ENCODE measurements at regions not wholly inside any gene's neighbourhood (a gene's known extent, or its start where the extent isn't known, plus 50 kb on each side); places are given as distances from the start of the nearest gene placed in this dataset.

- H3K4me1 ChIP-seq (ENCODE audit: control insufficient read depth in 1 of 2, insufficient read depth in 2 of 2, low read length in 2 of 2): no peaks in the 10 kb centered on the region
- H3K27ac ChIP-seq (ENCODE audit: low read depth, low read length): no peak overlapping the region
- no peaks in the 10 kb centered on the region for H3K79me2 ChIP-seq (ENCODE audit: insufficient read depth, low read length)
- ATAC-seq (no peak), DNase-seq (ENCODE audit: low read depth, low spot score) (no peak)
- TF ChIP-seq CBX3 (IDR thresholded peaks at IDR 0.05; ENCODE audit: low read depth) (no peak), ZBTB33 (IDR thresholded peaks at IDR 0.05; ENCODE audit: extremely low read depth, insufficient replicate concordance, low read length) (no peak), ZFX (IDR thresholded peaks at IDR 0.05) (no peak)
- no peaks in the 10 kb centered on the region for H3K36me3 ChIP-seq (ENCODE audit: control insufficient read depth in 1 of 2, insufficient read depth in 2 of 2, low read length in 2 of 2)
- CTCF ChIA-PET: no interaction called here
- no peak overlapping the region for H3K4me3 ChIP-seq (replicated peaks in 1 of 2; ENCODE audit: low read depth in 1 of 2, low read length in 2 of 2)
- H4K20me1 ChIP-seq (ENCODE audit: insufficient read depth): no peaks in the 10 kb centered on the region
- H2AFZ ChIP-seq (ENCODE audit: low read depth, low read length, poor library complexity, severe bottlenecking): no peak overlapping the region
- no peaks in the 10 kb centered on the region for H3K9me2 ChIP-seq (ENCODE audit: insufficient read depth)
- H3K4me2 ChIP-seq (ENCODE audit: low read length): no peak overlapping the region
- intact Hi-C loops (cut with micrococcal nuclease): no loop called here
- RAD21 ChIA-PET (ENCODE audit: low non-redundant PET in 1 of 2, low total read pairs in 2 of 2, uncharacterized antibody in 2 of 2, unreplicated experiment in 2 of 2): no interaction called here
- H3K9me3 ChIP-seq (ENCODE audit: control insufficient read depth in 1 of 2, insufficient read depth in 1 of 2, low read depth in 1 of 2, low read length in 2 of 2): peaks cover 0 to 3% of the 10 kb centered on the region in 2 experiments; a peak in 1 of 4 replicates
- H3K9ac ChIP-seq (ENCODE audit: low read length): no peak overlapping the region
- no TSS peak for BruUV-seq (replicated peaks)
- no peaks in the 10 kb centered on the region for H3K27me3 ChIP-seq (ENCODE audit: insufficient read depth, low read length)
- POLR2A ChIA-PET: no interaction called here
Measured at GRCh38 chr5:155554500-155554899, 540.9 kb downstream of the KIF4B start.

- Histone ChIP-seq H3K9ac (ENCODE audit: low read length) (no peak overlapping the region), H3K4me2 (ENCODE audit: low read length) (no peak overlapping the region), H2AFZ (ENCODE audit: low read depth, low read length, poor library complexity, severe bottlenecking) (no peak overlapping the region), H3K9me3 (ENCODE audit: control insufficient read depth in 1 of 2, insufficient read depth in 1 of 2, low read depth in 1 of 2, low read length in 2 of 2) (peaks cover 0 to 3% of the 10 kb centered on the region in 2 experiments; a peak in 1 of 4 replicates), H3K79me2 (ENCODE audit: insufficient read depth, low read length) (no peaks in the 10 kb centered on the region), H3K4me1 (ENCODE audit: control insufficient read depth in 1 of 2, insufficient read depth in 2 of 2, low read length in 2 of 2) (no peaks in the 10 kb centered on the region), H3K4me3 (replicated peaks in 1 of 2; ENCODE audit: low read depth in 1 of 2, low read length in 2 of 2) (no peak overlapping the region), H3K9me2 (ENCODE audit: insufficient read depth) (no peaks in the 10 kb centered on the region), H4K20me1 (ENCODE audit: insufficient read depth) (no peaks in the 10 kb centered on the region), H3K27ac (ENCODE audit: low read depth, low read length) (no peak overlapping the region), H3K27me3 (ENCODE audit: insufficient read depth, low read length) (no peaks in the 10 kb centered on the region), H3K36me3 (ENCODE audit: control insufficient read depth in 1 of 2, insufficient read depth in 2 of 2, low read length in 2 of 2) (no peaks in the 10 kb centered on the region)
- DNase-seq (ENCODE audit: low read depth, low spot score) (no peak), ATAC-seq (no peak)
- no TSS peak for BruUV-seq (replicated peaks)
- ChIA-PET RAD21 (ENCODE audit: low non-redundant PET in 1 of 2, low total read pairs in 2 of 2, uncharacterized antibody in 2 of 2, unreplicated experiment in 2 of 2) (no interaction called here), CTCF (no interaction called here), POLR2A (no interaction called here)
- intact Hi-C loops (cut with micrococcal nuclease): no loop called here
- TF ChIP-seq EZH2phosphoT487 (IDR thresholded peaks at IDR 0.05; ENCODE audit: borderline replicate concordance) (no peak), POLR2A (IDR thresholded peaks at IDR 0.05; ENCODE audit: borderline replicate concordance, extremely low read depth, insufficient read depth, insufficient read length) (no peak), JUND (IDR thresholded peaks at IDR 0.05) (no peak), MAX (IDR thresholded peaks at IDR 0.05) (no peak), EGR1 (IDR thresholded peaks at IDR 0.05; ENCODE audit: low read depth) (no peak), SIN3A (IDR thresholded peaks at IDR 0.05; ENCODE audit: low read depth) (no peak), POLR2AphosphoS5 (IDR thresholded peaks at IDR 0.05; ENCODE audit: low read depth, low read length) (no peak), RAD21 (IDR thresholded peaks at IDR 0.05; ENCODE audit: low read depth) (no peak), CBX3 (IDR thresholded peaks at IDR 0.05; ENCODE audit: low read depth) (no peak), FOSL1 (IDR thresholded peaks at IDR 0.05; ENCODE audit: low read depth) (no peak), ZNF274 (IDR thresholded peaks at IDR 0.05; ENCODE audit: low read depth, low read length) (no peak), ZBTB33 (IDR thresholded peaks at IDR 0.05; ENCODE audit: extremely low read depth, insufficient replicate concordance, low read length) (no peak), ZFX (IDR thresholded peaks at IDR 0.05) (no peak), ATF3 (IDR thresholded peaks at IDR 0.05) (no peak), EZH2 (IDR thresholded peaks at IDR 0.05) (no peak)
Measured at GRCh38 chr5:155556222-155556621, 542.7 kb downstream of the KIF4B start.
